Naive thymus-derived CD4-positive, alpha-beta T cell (primary cell): ENCODE measurements at regions not wholly inside any gene's neighbourhood (a gene's known extent, or its start where the extent isn't known, plus 50 kb on each side); places are given as distances from the start of the nearest gene placed in this dataset.

Experiments used
- ATAC-seq: fragments of 150-1000 bp; cut with Tn5 transposase; 2 replicates; pipeline ENCODE4 v1.10.0; 2021; ENCODE audit warnings: mild to moderate bottlenecking, moderate library complexity
- CTCF ChIA-PET: fragments of 350-600 bp; sonication (Branson Sonifier 250); formaldehyde crosslinking; loops from one replicate; lab custom pipeline; 2021; ENCODE audit warnings: antibody characterized with exemption; lab: Charles Lee
- POLR2A ChIA-PET: fragments of 350-600 bp; sonication (Branson Sonifier 250); formaldehyde crosslinking; loops from one replicate; lab custom pipeline; 2021; ENCODE audit warnings: antibody characterized with exemption, inconsistent platforms; lab: Charles Lee
- DNase-seq, 9 donors: peaks; one replicate each; pipeline versions ENCODE4 v3.0.0 to v3.0.0-alpha.2; 2020 to 2022; ENCODE audit warnings: mixed read lengths in 1 of 9
- H3K27ac ChIP-seq: one replicate; pipeline ENCODE4 v1.7.0; 2013; ENCODE audit warnings: mild to moderate bottlenecking, low read depth, low read length, moderate library complexity
- H3K27me3 ChIP-seq, 2 donors: one replicate each; pipeline ENCODE4 v1.7.0; 2013; ENCODE audit warnings: low read length in 2 of 2, mild to moderate bottlenecking in 2 of 2, moderate library complexity in 2 of 2; ENCODE audit not compliant: control insufficient read depth in 2 of 2, insufficient read depth in 2 of 2
- H3K36me3 ChIP-seq, 3 experiments: 1 replicate in 2 of 3; 2 replicates in 1 of 3; pipeline ENCODE4 v1.7.0; 2013; ENCODE audit warnings: low read length in 3 of 3, mild to moderate bottlenecking in 3 of 3, moderate library complexity in 1 of 3; ENCODE audit not compliant: insufficient read depth in 3 of 3, control insufficient read depth in 2 of 3
- H3K4me1 ChIP-seq, 2 donors: one replicate each; pipeline ENCODE4 v1.7.0; 2013; ENCODE audit warnings: low read length in 2 of 2, mild to moderate bottlenecking in 2 of 2, moderate library complexity in 1 of 2; ENCODE audit not compliant: control insufficient read depth in 2 of 2, insufficient read depth in 2 of 2
- H3K4me3 ChIP-seq: 2 replicates; pipeline ENCODE4 v1.7.0; 2013; ENCODE audit warnings: mild to moderate bottlenecking, low read length
- H3K9me3 ChIP-seq, 3 experiments: 1 replicate in 2 of 3; 2 replicates in 1 of 3; pipeline ENCODE4 v1.7.0; 2013; ENCODE audit warnings: low read length in 3 of 3; ENCODE audit not compliant: control insufficient read depth in 2 of 3
- H3K27ac Mint-ChIP-seq, 9 donors: one replicate each; pipeline ENCODE4 v1.8.0; 2020 to 2022; ENCODE audit warnings: mixed read lengths in 9 of 9, mild to moderate bottlenecking in 8 of 9, moderate library complexity in 5 of 9, inconsistent platforms in 2 of 9
- H3K27me3 Mint-ChIP-seq, 5 donors: one replicate each; pipeline ENCODE4 v1.8.0; 2021 to 2022; ENCODE audit warnings: mixed read lengths in 5 of 5, mild to moderate bottlenecking in 1 of 5
- H3K36me3 Mint-ChIP-seq, 5 donors: one replicate each; pipeline ENCODE4 v1.8.0; 2020 to 2022; ENCODE audit warnings: mixed read lengths in 5 of 5, mild to moderate bottlenecking in 3 of 5, inconsistent platforms in 1 of 5
- H3K4me1 Mint-ChIP-seq, 7 donors: one replicate each; pipeline ENCODE4 v1.8.0; 2020 to 2022; ENCODE audit warnings: mixed read lengths in 7 of 7, mild to moderate bottlenecking in 3 of 7, inconsistent platforms in 1 of 7
- H3K4me3 Mint-ChIP-seq, 10 donors: one replicate each; pipeline ENCODE4 v1.8.0; 2020 to 2022; ENCODE audit warnings: mild to moderate bottlenecking in 10 of 10, mixed read lengths in 10 of 10, moderate library complexity in 6 of 10, inconsistent platforms in 2 of 10
- H3K9me3 Mint-ChIP-seq, 11 donors: one replicate each; pipeline ENCODE4 v1.8.0; 2020 to 2022; ENCODE audit warnings: mixed read lengths in 11 of 11, mild to moderate bottlenecking in 4 of 11, inconsistent platforms in 1 of 11, moderate library complexity in 1 of 11
- intact Hi-C, 2 donors: fragments of 100-400 bp; cut with micrococcal nuclease; formaldehyde crosslinking; loops; one replicate each; pipeline ENCODE4 v1.15.1; 2023

DNA sequence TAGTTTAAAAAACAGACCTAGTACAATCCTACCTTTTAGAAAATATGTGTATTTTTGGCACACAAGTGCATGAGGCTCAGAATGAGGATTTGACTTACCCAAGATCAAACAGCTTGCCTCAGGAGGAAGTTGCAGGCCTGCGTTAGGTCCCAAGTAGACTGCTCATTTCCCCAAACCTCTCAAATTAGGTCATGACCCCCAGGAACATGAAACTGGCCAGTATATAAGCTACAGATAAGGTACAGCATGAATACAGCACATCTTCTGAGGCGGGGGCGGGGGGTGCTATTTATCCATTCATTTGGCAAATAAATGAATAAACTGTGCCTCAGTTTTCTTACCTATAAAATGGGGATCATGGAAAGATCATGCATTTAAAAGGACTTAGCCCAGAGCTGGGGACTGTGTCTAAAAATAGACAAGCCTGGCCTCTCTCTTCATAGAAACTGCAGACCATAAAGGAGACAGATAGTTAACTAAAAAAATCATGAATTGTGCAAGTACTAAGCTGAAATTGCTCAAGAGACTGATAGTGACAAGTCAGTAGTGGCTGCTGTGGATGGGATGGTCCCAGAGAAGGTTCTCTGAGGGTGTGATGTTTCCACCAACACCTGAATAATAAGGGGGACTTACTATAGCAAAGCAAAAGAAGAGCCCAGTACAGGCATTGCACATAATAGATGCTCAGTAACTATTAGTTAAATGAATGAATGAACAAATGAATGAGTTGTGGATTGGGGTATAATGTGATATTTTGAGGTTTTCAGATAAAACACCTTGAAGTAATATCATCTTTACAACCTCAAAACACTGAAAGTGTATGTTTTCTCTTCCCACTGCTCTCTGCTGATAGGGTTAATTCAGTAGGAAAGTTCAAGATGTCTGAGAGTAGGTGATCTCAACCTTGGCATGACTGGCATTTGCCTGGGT is 258.5 kb upstream of the PROK2 start:
- Histone ChIP-seq H3K9me3 (no peaks in the 10 kb centered on the region), H3K27me3 (no peaks in the 10 kb centered on the region), H3K4me1 (no peaks in the 10 kb centered on the region), H3K36me3 (no peaks in the 10 kb centered on the region), H3K27ac (no peak overlapping the region), H3K4me3 (no peak overlapping the region)
- peaks cover 0 to 1% (median 0%) of the 10 kb centered on the region in 11 donors for H3K9me3 Mint-ChIP-seq
- no peaks in the 10 kb centered on the region for H3K36me3 Mint-ChIP-seq
- H3K27ac Mint-ChIP-seq = no peak overlapping the region
- peaks cover 0 to 23% (median 6%) of the 10 kb centered on the region in 5 donors for H3K27me3 Mint-ChIP-seq
- CTCF ChIA-PET = no interaction called here
- no peak for DNase-seq
- POLR2A ChIA-PET = no interaction called here
- H3K4me3 Mint-ChIP-seq = no peak overlapping the region
- H3K4me1 Mint-ChIP-seq = peaks cover 0 to 7% (median 0%) of the 10 kb centered on the region in 7 donors
- ATAC-seq = peak; percentile 74
- intact Hi-C loops = no loop called here

DNA sequence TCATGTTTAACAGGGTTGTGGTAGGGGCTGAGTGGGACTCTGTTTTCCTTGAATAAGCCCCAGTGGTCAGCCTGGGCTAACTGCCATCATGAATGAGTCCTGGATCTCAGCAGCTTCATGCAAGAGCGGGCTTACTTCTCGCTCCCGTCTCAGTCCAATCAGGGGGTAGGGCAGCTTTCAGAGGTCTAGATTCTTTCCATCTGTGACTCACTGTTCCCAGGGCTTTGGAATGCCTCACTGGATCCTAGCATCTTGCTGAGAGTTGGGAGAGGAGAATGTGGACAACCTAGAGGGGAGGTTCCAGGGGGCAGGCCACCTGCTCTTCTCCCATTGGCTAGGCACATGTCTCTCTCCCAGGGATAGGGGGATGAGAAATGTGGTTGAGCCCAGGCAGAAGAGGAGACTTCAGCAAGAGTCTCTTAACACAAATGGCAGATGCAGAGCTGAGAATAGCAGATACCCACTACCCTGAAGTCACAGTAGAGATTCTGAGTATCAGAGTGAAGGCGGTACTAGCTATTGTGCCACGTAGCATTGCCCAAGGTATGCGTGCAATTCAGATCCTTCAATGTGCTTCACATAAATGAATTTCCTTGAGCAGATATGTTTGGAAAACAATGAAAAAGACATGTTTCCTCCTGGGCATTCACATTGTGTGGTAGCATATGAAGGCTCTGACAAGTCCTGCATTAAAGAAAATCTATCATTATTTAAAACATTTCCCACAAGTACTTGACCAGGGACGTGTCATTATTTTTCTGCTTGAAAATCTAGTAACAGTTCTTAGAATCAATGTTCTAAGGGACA is 257.7 kb upstream of the PROK2 start:
- no peak overlapping the region for H3K27ac Mint-ChIP-seq
- intact Hi-C loops = no loop called here
- CTCF ChIA-PET = no interaction called here

GRCh38 chr3:72041511-72041910 is 256.6 kb upstream of the PROK2 start:
- peaks cover 0 to 7% (median 3%) of the 10 kb centered on the region in 11 donors for H3K9me3 Mint-ChIP-seq
- CTCF ChIA-PET = no interaction called here

More for the DNA sequence above, 257.7 kb upstream of the PROK2 start:
- Mint-ChIP-seq H3K9me3 (peaks cover 0 to 5% (median under 1%) of the 10 kb centered on the region in 11 donors), H3K36me3 (peaks cover 0 to under 1% (median 0%) of the 10 kb centered on the region in 5 donors), H3K4me3 (no peak overlapping the region), H3K27me3 (peaks cover 0 to 28% (median 10%) of the 10 kb centered on the region in 5 donors), H3K4me1 (peaks cover 0 to 7% (median 0%) of the 10 kb centered on the region in 7 donors)
- no peaks in the 10 kb centered on the region for H3K4me1 ChIP-seq
- POLR2A ChIA-PET = no interaction called here
- H3K4me3 ChIP-seq = no peak overlapping the region
- no peaks in the 10 kb centered on the region for H3K36me3 ChIP-seq
- DNase-seq (no peak), ATAC-seq (no peak)
- H3K9me3 ChIP-seq = no peaks in the 10 kb centered on the region
- no peaks in the 10 kb centered on the region for H3K27me3 ChIP-seq
- no peak overlapping the region for H3K27ac ChIP-seq

GRCh38 chr3:72041076-72041475 is 256.1 kb upstream of the PROK2 start:
- Mint-ChIP-seq H3K27ac (no peak overlapping the region), H3K4me1 (peaks cover 0 to 4% (median 0%) of the 10 kb centered on the region in 7 donors), H3K9me3 (peaks cover 0 to 7% (median 3%) of the 10 kb centered on the region in 11 donors), H3K36me3 (peaks cover 0 to 3% (median 0%) of the 10 kb centered on the region in 5 donors), H3K27me3 (peaks cover 3 to 28% (median 14%) of the 10 kb centered on the region in 5 donors), H3K4me3 (no peak overlapping the region)
- Histone ChIP-seq H3K4me1 (no peaks in the 10 kb centered on the region), H3K36me3 (no peaks in the 10 kb centered on the region), H3K27ac (no peak overlapping the region), H3K4me3 (no peak overlapping the region), H3K27me3 (no peaks in the 10 kb centered on the region), H3K9me3 (no peaks in the 10 kb centered on the region)
- ATAC-seq = no peak
- CTCF ChIA-PET = no interaction called here
- DNase-seq = no peak
- intact Hi-C loops = no loop called here
- POLR2A ChIA-PET = no interaction called here

More at GRCh38 chr3:72041511-72041910, 256.6 kb upstream of the PROK2 start:
- H3K4me3 ChIP-seq = no peak overlapping the region
- Mint-ChIP-seq H3K4me3 (no peak overlapping the region), H3K27ac (no peak overlapping the region), H3K36me3 (peaks cover 0 to 3% (median 0%) of the 10 kb centered on the region in 5 donors), H3K27me3 (peaks cover 3 to 28% (median 14%) of the 10 kb centered on the region in 5 donors), H3K4me1 (peaks cover 0 to 4% (median 0%) of the 10 kb centered on the region in 7 donors)
- ATAC-seq (no peak), DNase-seq (no peak)
- H3K36me3 ChIP-seq = no peaks in the 10 kb centered on the region
- POLR2A ChIA-PET = no interaction called here
- no peak overlapping the region for H3K27ac ChIP-seq
- no peaks in the 10 kb centered on the region for H3K4me1 ChIP-seq
- no peaks in the 10 kb centered on the region for H3K9me3 ChIP-seq
- no peaks in the 10 kb centered on the region for H3K27me3 ChIP-seq
- intact Hi-C loops = no loop called here

DNA sequence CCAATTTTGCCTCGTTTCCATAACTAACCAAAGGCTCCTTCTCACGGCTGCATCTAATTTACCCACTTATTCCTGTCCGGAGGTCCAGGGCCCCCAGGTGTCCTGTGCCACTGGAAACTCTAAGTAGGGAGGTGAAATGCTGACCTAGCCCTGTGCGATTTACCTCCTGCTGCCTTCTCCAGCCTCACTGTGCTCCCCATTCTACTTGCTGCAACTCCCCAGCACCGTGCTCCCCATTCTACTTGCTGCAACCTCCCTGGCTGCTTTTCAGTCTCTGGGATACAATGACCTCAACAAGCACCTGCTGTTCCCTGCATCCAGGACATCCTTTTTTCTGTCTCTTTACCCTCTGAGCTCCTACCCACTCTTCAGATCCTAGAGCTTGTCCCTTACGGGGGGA is 254.7 kb upstream of the PROK2 start:
- H3K27ac Mint-ChIP-seq = no peak overlapping the region

DNA sequence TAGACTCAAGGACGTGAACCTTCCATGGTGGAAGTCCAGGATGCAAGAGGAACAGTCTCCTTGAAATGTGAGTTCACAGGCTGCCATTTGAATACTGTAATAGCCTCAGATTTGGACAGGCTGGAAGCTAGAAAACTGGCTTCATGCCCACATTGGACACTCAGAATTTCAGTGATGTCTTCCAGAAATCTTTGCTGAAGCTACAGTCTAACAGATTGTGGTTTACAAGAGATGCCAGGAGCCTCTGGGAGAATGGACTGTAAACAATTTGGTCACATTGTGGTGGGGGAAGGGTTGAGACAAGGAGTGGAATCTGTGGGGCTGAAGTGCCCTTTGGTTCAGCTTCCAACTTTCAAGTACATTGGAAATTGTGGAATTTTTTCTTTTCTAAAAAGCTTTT is 252.0 kb upstream of the PROK2 start:
- peaks cover 0 to 9% (median 0%) of the 10 kb centered on the region in 7 donors for H3K4me1 Mint-ChIP-seq
- peaks cover 3 to 37% (median 20%) of the 10 kb centered on the region in 5 donors for H3K27me3 Mint-ChIP-seq
- no peak overlapping the region for H3K4me3 ChIP-seq
- no peaks in the 10 kb centered on the region for H3K9me3 ChIP-seq
- ChIA-PET CTCF (no interaction called here), POLR2A (no interaction called here)
- DNase-seq (no peak), ATAC-seq (no peak)
- no peaks in the 10 kb centered on the region for H3K27me3 ChIP-seq
- H3K27ac ChIP-seq = no peak overlapping the region
- H3K4me1 ChIP-seq = no peaks in the 10 kb centered on the region
- peaks cover 0 to 10% (median 5%) of the 10 kb centered on the region in 11 donors for H3K9me3 Mint-ChIP-seq
- H3K36me3 Mint-ChIP-seq = peaks cover 0 to 13% (median 0%) of the 10 kb centered on the region in 5 donors
- no peaks in the 10 kb centered on the region for H3K36me3 ChIP-seq
- H3K4me3 Mint-ChIP-seq = no peak overlapping the region
- intact Hi-C loops = no loop called here
- no peak overlapping the region for H3K27ac Mint-ChIP-seq

More for the DNA sequence above, 254.7 kb upstream of the PROK2 start:
- H3K27me3 Mint-ChIP-seq = peaks cover 3 to 37% (median 20%) of the 10 kb centered on the region in 5 donors
- Histone ChIP-seq H3K4me1 (no peaks in the 10 kb centered on the region), H3K4me3 (no peak overlapping the region), H3K27me3 (no peaks in the 10 kb centered on the region), H3K9me3 (no peaks in the 10 kb centered on the region), H3K36me3 (no peaks in the 10 kb centered on the region), H3K27ac (no peak overlapping the region)
- peaks cover 0 to 10% (median 5%) of the 10 kb centered on the region in 11 donors for H3K9me3 Mint-ChIP-seq
- no peak for ATAC-seq
- no peak overlapping the region for H3K4me3 Mint-ChIP-seq
- DNase-seq = no peak
- POLR2A ChIA-PET = no interaction called here
- peaks cover 0 to 12% (median 0%) of the 10 kb centered on the region in 5 donors for H3K36me3 Mint-ChIP-seq
- CTCF ChIA-PET = no interaction called here
- intact Hi-C loops = no loop called here
- H3K4me1 Mint-ChIP-seq = peaks cover 0 to 6% (median 0%) of the 10 kb centered on the region in 7 donors
